IMR-90 (cell line): ENCODE measurements at regions not wholly inside any gene's neighbourhood (a gene's known extent, or its start where the extent isn't known, plus 50 kb on each side); places are given as distances from the start of the nearest gene placed in this dataset.

Experiments
- ATAC-seq: fragments of 200-7000 bp; cut with Tn5 transposase; 2 replicates; pipeline ENCODE4 v1.9.1; 2020; ENCODE audit warnings: low read depth, mild to moderate bottlenecking, moderate library complexity
- BruUV-seq: library from RNA; stranded (reverse); fragments of 400-500 nt; replicated peaks from 2 replicates; lab custom pipeline; 2021; lab: Mats Ljungman, UMichigan
- CTCF ChIA-PET: fragments of 300-600 bp; formaldehyde crosslinking; extraction: SDS; loops from one replicate; lab custom pipeline; 2021; ENCODE audit warnings: antibody characterized with exemption; lab: Yijun Ruan, JAX
- POLR2A ChIA-PET: fragments of 300-600 bp; sonication (Branson Sonifier 250); formaldehyde crosslinking; loops from one replicate; lab custom pipeline; 2022; ENCODE audit warnings: antibody characterized with exemption; ENCODE audit not compliant: unreplicated experiment; lab: Charles Lee
- DNase-seq: peaks from one replicate; pipeline ENCODE4 v3.0.0; 2013
- H2AFZ ChIP-seq: replicated peaks from 2 replicates; pipeline ENCODE3; 2013; ENCODE audit warnings: low read length, mild to moderate bottlenecking; ENCODE audit not compliant: poor library complexity
- H2AK5ac ChIP-seq: 2 replicates; pipeline ENCODE4 v1.6.1; 2013; ENCODE audit warnings: low read depth, low read length, inconsistent platforms
- H2AK9ac ChIP-seq: replicated peaks from 2 replicates; pipeline ENCODE3; 2013; ENCODE audit warnings: mild to moderate bottlenecking, low read depth, low read length, moderate library complexity; ENCODE audit not compliant: poor library complexity
- H2BK120ac ChIP-seq: 2 replicates; pipeline ENCODE4 v1.6.1; 2013; ENCODE audit warnings: low read depth, low read length, inconsistent platforms
- H2BK15ac ChIP-seq: 3 replicates; pipeline ENCODE4 v1.6.1; 2013; ENCODE audit warnings: low read depth, low read length, inconsistent platforms
- H2BK20ac ChIP-seq: 2 replicates; pipeline ENCODE4 v1.6.1; 2013; ENCODE audit warnings: low read depth, mild to moderate bottlenecking, inconsistent platforms, low read length, moderate library complexity
- H2BK5ac ChIP-seq: 2 replicates; pipeline ENCODE4 v1.6.1; 2013; ENCODE audit warnings: mild to moderate bottlenecking, low read depth, low read length, inconsistent platforms; ENCODE audit not compliant: poor library complexity, severe bottlenecking
- H3K14ac ChIP-seq: replicated peaks from 2 replicates; pipeline ENCODE4 v1.6.1; 2013; ENCODE audit warnings: low read depth, low read length, inconsistent platforms
- H3K18ac ChIP-seq: 2 replicates; pipeline ENCODE4 v1.6.1; 2013; ENCODE audit warnings: low read depth, low read length, control low read depth
- H3K23ac ChIP-seq: 2 replicates; pipeline ENCODE4 v1.6.1; 2013; ENCODE audit warnings: low read depth, low read length, inconsistent platforms
- H3K27ac ChIP-seq: 2 replicates; pipeline ENCODE4 v1.5.1; 2013; ENCODE audit warnings: mild to moderate bottlenecking, control low read depth, low read length; ENCODE audit not compliant: insufficient read depth
- H3K27me3 ChIP-seq: 2 replicates; pipeline ENCODE4 v1.6.1; 2013; ENCODE audit warnings: low read length; ENCODE audit not compliant: control insufficient read depth, insufficient read depth
- H3K36me3 ChIP-seq: 2 replicates; pipeline ENCODE4 v1.6.1; 2013; ENCODE audit warnings: low read length, mixed read lengths; ENCODE audit not compliant: control insufficient read depth, insufficient read depth
- H3K4ac ChIP-seq: 2 replicates; pipeline ENCODE4 v1.6.1; 2013; ENCODE audit warnings: low read depth, low read length, inconsistent platforms
- H3K4me1 ChIP-seq: 2 replicates; pipeline ENCODE4 v1.6.1; 2013; ENCODE audit warnings: low read length, mixed read lengths; ENCODE audit not compliant: control insufficient read depth, insufficient read depth
- H3K4me2 ChIP-seq: 2 replicates; pipeline ENCODE4 v1.6.1; 2013; ENCODE audit warnings: low read depth, mild to moderate bottlenecking, control low read depth, low read length, moderate library complexity
- H3K4me3 ChIP-seq: 2 replicates; pipeline ENCODE4 v1.5.1; 2013; ENCODE audit warnings: low read depth, mild to moderate bottlenecking, control low read depth, low read length, moderate library complexity; ENCODE audit not compliant: insufficient read depth
- H3K56ac ChIP-seq: 2 replicates; pipeline ENCODE4 v1.6.1; 2013; ENCODE audit warnings: low read length, inconsistent platforms; ENCODE audit not compliant: insufficient read depth; ENCODE audit errors: extremely low read depth
- H3K79me1 ChIP-seq, 2 experiments: 2 replicates each; pipeline ENCODE4 v1.6.1; 2013; ENCODE audit warnings: low read length in 2 of 2, inconsistent platforms in 1 of 2, low read depth in 1 of 2
- H3K9ac ChIP-seq: 2 replicates; pipeline ENCODE4 v1.6.1; 2013; ENCODE audit warnings: low read depth, low read length, control low read depth
- H3K9me1 ChIP-seq: 2 replicates; pipeline ENCODE4 v1.6.1; 2013; ENCODE audit warnings: low read length, inconsistent platforms; ENCODE audit not compliant: insufficient read depth
- H3K9me3 ChIP-seq: 2 replicates; pipeline ENCODE4 v1.6.1; 2013; ENCODE audit warnings: low read length; ENCODE audit not compliant: control insufficient read depth, insufficient read depth
- H4K20me1 ChIP-seq: 2 replicates; pipeline ENCODE4 v1.6.1; 2013; ENCODE audit warnings: low read length, inconsistent platforms; ENCODE audit not compliant: insufficient read depth
- H4K5ac ChIP-seq: 2 replicates; pipeline ENCODE4 v1.6.1; 2013; ENCODE audit warnings: mild to moderate bottlenecking, low read depth, low read length, control low read depth
- H4K8ac ChIP-seq, 2 experiments: 2 replicates each; pipeline ENCODE4 v1.6.1; 2013; ENCODE audit warnings: low read depth in 2 of 2, low read length in 2 of 2, control low read depth in 1 of 2, inconsistent platforms in 1 of 2
- H4K91ac ChIP-seq: 2 replicates; pipeline ENCODE4 v1.6.1; 2013; ENCODE audit warnings: low read depth, low read length, inconsistent platforms; ENCODE audit not compliant: insufficient read depth
- BHLHE40 ChIP-seq: fragments of 150-350 bp; IDR thresholded peaks from 2 replicates; pipeline ENCODE4 v1.6.1; 2016; ENCODE audit warnings: mild to moderate bottlenecking, low read depth, low read length
- CEBPB ChIP-seq: IDR thresholded peaks from 2 replicates; pipeline ENCODE4 v1.6.1; 2012; ENCODE audit warnings: low read depth, low read length, improper control_type of control experiment
- CHD1 ChIP-seq: IDR thresholded peaks from 2 replicates; pipeline ENCODE4 v1.6.1; 2012; ENCODE audit warnings: low read depth, low read length, improper control_type of control experiment
- CTCF ChIP-seq: conservative IDR thresholded peaks from 2 replicates; pipeline ENCODE4 v1.5.1; 2012; ENCODE audit warnings: mild to moderate bottlenecking, low read depth, low read length, improper control_type of control experiment
- ELK1 ChIP-seq: fragments of 150-350 bp; IDR thresholded peaks from 2 replicates; pipeline ENCODE4 v1.6.1; 2016; ENCODE audit warnings: low read depth, mild to moderate bottlenecking, low read length, moderate library complexity, borderline replicate concordance
- FOS ChIP-seq: fragments of 150-350 bp; IDR thresholded peaks from 2 replicates; pipeline ENCODE4 v1.6.1; 2016; ENCODE audit warnings: low read depth, low read length
- MAFK ChIP-seq: IDR thresholded peaks from 2 replicates; pipeline ENCODE4 v1.6.1; 2012; ENCODE audit warnings: low read depth, low read length, improper control_type of control experiment
- MAZ ChIP-seq: IDR thresholded peaks from 2 replicates; pipeline ENCODE4 v1.6.1; 2012; ENCODE audit warnings: low read depth, mild to moderate bottlenecking, low read length, improper control_type of control experiment, moderate library complexity, borderline replicate concordance
- MXI1 ChIP-seq: IDR thresholded peaks from 2 replicates; pipeline ENCODE4 v1.6.1; 2012; ENCODE audit warnings: low read depth, mild to moderate bottlenecking, low read length, moderate library complexity, borderline replicate concordance
- NFE2L2 ChIP-seq: fragments of 150-350 bp; IDR thresholded peaks from 2 replicates; pipeline ENCODE4 v1.6.1; 2016; ENCODE audit warnings: low read depth, mild to moderate bottlenecking, low read length
- POLR2A ChIP-seq: IDR thresholded peaks from 2 replicates; pipeline ENCODE4 v1.6.1; 2012; ENCODE audit warnings: mild to moderate bottlenecking, low read depth, low read length
- RAD21 ChIP-seq: IDR thresholded peaks from 2 replicates; pipeline ENCODE4 v1.6.1; 2012; ENCODE audit warnings: low read length, improper control_type of control experiment
- RCOR1 ChIP-seq: IDR thresholded peaks from 2 replicates; pipeline ENCODE4 v1.6.1; 2012; ENCODE audit warnings: mild to moderate bottlenecking, low read length, improper control_type of control experiment; ENCODE audit not compliant: insufficient replicate concordance
- RFX5 ChIP-seq: IDR thresholded peaks from 2 replicates; pipeline ENCODE4 v1.8.0; 2012; ENCODE audit warnings: low read depth, mild to moderate bottlenecking, low read length, moderate library complexity
- SMC3 ChIP-seq: fragments of 150-350 bp; IDR thresholded peaks from 2 replicates; pipeline ENCODE4 v1.6.1; 2016; ENCODE audit warnings: low read depth, mild to moderate bottlenecking, antibody characterized with exemption, low read length, moderate library complexity
- WGBS, 2 experiments: methylation state at CpG; one replicate each; pipeline versions ENCODE4 v1.1.5 to v1.1.7; 2013; ENCODE audit warnings: missing lambda C conversion rate in 2 of 2; ENCODE audit not compliant: insufficient read length in 1 of 2; ENCODE audit errors: extremely low coverage in 2 of 2; 5-methylcytosine and 5-hydroxymethylcytosine counted together
- dilution Hi-C: fragments of 300-500 bp; cut with HindIII; formaldehyde crosslinking; loops from one replicate; pipeline ENCODE4 v1.14.3; 2018; ENCODE audit warnings: low sequenced_read_pairs; ENCODE audit not compliant: unreplicated experiment
- in situ Hi-C: fragments of 300-500 bp; cut with MboI; formaldehyde crosslinking; loops from 3 replicates; pipeline ENCODE4 v1.14.3; 2019; ENCODE audit warnings: low sequenced_read_pairs, inconsistent platforms, mixed read lengths
- intact Hi-C: fragments of 100-400 bp; cut with micrococcal nuclease; formaldehyde crosslinking; loops from 2 replicates; pipeline ENCODE4 v1.10.0; 2022
- TF ChIP-seq, protein P1 (sequence below): fragments of 150-350 bp; IDR thresholded peaks from 2 replicates; pipeline ENCODE4 v1.6.1; 2017; ENCODE audit warnings: mild to moderate bottlenecking, antibody characterized with exemption, low read length, low read depth

GRCh38 chr10:128642023-128642422, 515.8 kb upstream of the MKI67 start:
- no peaks in the 10 kb centered on the region for H3K79me1 ChIP-seq
- no peak overlapping the region for H4K8ac ChIP-seq
- no peak overlapping the region for H3K18ac ChIP-seq
- H3K27ac ChIP-seq = no peak overlapping the region
- no peak overlapping the region for H2BK15ac ChIP-seq
- no peak overlapping the region for H3K4me2 ChIP-seq
- POLR2A ChIA-PET = no interaction called here
- no peaks in the 10 kb centered on the region for H3K27me3 ChIP-seq
- H3K4me1 ChIP-seq = no peaks in the 10 kb centered on the region
- H3K9me1 ChIP-seq = no peaks in the 10 kb centered on the region
- no peak overlapping the region for H2AK5ac ChIP-seq
- H3K56ac ChIP-seq = no peak overlapping the region
- H2BK20ac ChIP-seq = no peak overlapping the region
- H2BK120ac ChIP-seq = no peak overlapping the region
- BruUV-seq = no TSS peak
- ATAC-seq = no peak
- no peak overlapping the region for H4K91ac ChIP-seq
- no peaks in the 10 kb centered on the region for H4K20me1 ChIP-seq
- H3K9ac ChIP-seq = no peak overlapping the region
- CTCF ChIA-PET = no interaction called here
- no peak overlapping the region for H3K4ac ChIP-seq
- H2AK9ac ChIP-seq = no peak overlapping the region
- H3K36me3 ChIP-seq = no peaks in the 10 kb centered on the region
- dilution Hi-C loops = no loop called here
- no peak overlapping the region for H3K23ac ChIP-seq
- H2BK5ac ChIP-seq = no peak overlapping the region
- H3K4me3 ChIP-seq = no peak overlapping the region
- WGBS, 2 experiments = no CpG with 5 or more reads among the region's 4 CpGs
- no peak overlapping the region for H3K14ac ChIP-seq
- TF ChIP-seq MXI1 (no peak), MAFK (no peak), CTCF (no peak), RFX5 (no peak), BHLHE40 (no peak), FOS (no peak), RAD21 (no peak), ELK1 (no peak), MAZ (no peak), POLR2A (no peak), RCOR1 (no peak), CHD1 (no peak), NFE2L2 (no peak), CEBPB (no peak), SMC3 (no peak)
- TF ChIP-seq, protein P1, sequence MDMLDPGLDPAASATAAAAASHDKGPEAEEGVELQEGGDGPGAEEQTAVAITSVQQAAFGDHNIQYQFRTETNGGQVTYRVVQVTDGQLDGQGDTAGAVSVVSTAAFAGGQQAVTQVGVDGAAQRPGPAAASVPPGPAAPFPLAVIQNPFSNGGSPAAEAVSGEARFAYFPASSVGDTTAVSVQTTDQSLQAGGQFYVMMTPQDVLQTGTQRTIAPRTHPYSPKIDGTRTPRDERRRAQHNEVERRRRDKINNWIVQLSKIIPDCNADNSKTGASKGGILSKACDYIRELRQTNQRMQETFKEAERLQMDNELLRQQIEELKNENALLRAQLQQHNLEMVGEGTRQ = no peak
- in situ Hi-C loops = no loop called here
- H4K5ac ChIP-seq = no peak overlapping the region
- peaks cover 16% of the 10 kb centered on the region for H3K9me3 ChIP-seq
- DNase-seq = no peak
- intact Hi-C loops = no loop called here
- H2AFZ ChIP-seq = no peak overlapping the region
